H9 (cell line): ENCODE measurements at regions not wholly inside any gene's neighbourhood (a gene's known extent, or its start where the extent isn't known, plus 50 kb on each side); places are given as distances from the start of the nearest gene placed in this dataset.

Experiments used
- DNase-seq: peaks from one replicate; pipeline ENCODE4 v3.0.0-alpha.2; 2017
- H2AFZ ChIP-seq: one replicate; pipeline ENCODE4 v1.6.1; 2013; ENCODE audit warnings: mild to moderate bottlenecking, low read length, control low read depth, moderate library complexity
- H2AK5ac ChIP-seq: 2 replicates; pipeline ENCODE4 v1.6.1; 2013; ENCODE audit warnings: low read length, control low read depth, mixed read lengths; ENCODE audit not compliant: insufficient read length
- H2BK120ac ChIP-seq: one replicate; pipeline ENCODE4 v1.6.1; 2013; ENCODE audit warnings: low read depth, mild to moderate bottlenecking, low read length, control low read depth, inconsistent platforms; ENCODE audit not compliant: poor library complexity, severe bottlenecking
- H2BK12ac ChIP-seq: 2 replicates; pipeline ENCODE4 v1.6.1; 2013; ENCODE audit warnings: low read length, control low read depth, mixed read lengths, low read depth; ENCODE audit not compliant: insufficient read length
- H2BK15ac ChIP-seq: 2 replicates; pipeline ENCODE4 v1.6.1; 2013; ENCODE audit warnings: low read depth, low read length, control low read depth
- H2BK20ac ChIP-seq: one replicate; pipeline ENCODE4 v1.6.1; 2013; ENCODE audit warnings: low read depth, mild to moderate bottlenecking, low read length, control low read depth, inconsistent platforms; ENCODE audit not compliant: poor library complexity, severe bottlenecking
- H2BK5ac ChIP-seq: 2 replicates; pipeline ENCODE4 v1.6.1; 2013; ENCODE audit warnings: low read length, control low read depth, mixed read lengths; ENCODE audit not compliant: insufficient read length
- H3K14ac ChIP-seq: 2 replicates; pipeline ENCODE4 v1.6.1; 2013; ENCODE audit warnings: low read length, control low read depth; ENCODE audit not compliant: insufficient read depth
- H3K18ac ChIP-seq: 2 replicates; pipeline ENCODE4 v1.6.1; 2013; ENCODE audit warnings: low read depth, mild to moderate bottlenecking, mixed read lengths, low read length, control low read depth; ENCODE audit not compliant: insufficient read length
- H3K23ac ChIP-seq: 2 replicates; pipeline ENCODE4 v1.6.1; 2013; ENCODE audit warnings: low read length, control low read depth, mixed read lengths, low read depth; ENCODE audit not compliant: insufficient read length
- H3K23me2 ChIP-seq: 2 replicates; pipeline ENCODE4 v1.6.1; 2013; ENCODE audit warnings: low read depth, mild to moderate bottlenecking, mixed read lengths, low read length, control low read depth; ENCODE audit not compliant: insufficient read length, poor library complexity, severe bottlenecking
- H3K27ac ChIP-seq: 2 replicates; pipeline ENCODE4 v1.5.1; 2013; ENCODE audit warnings: low read length, control low read depth, mixed read lengths, low read depth; ENCODE audit not compliant: insufficient read length
- H3K27me3 ChIP-seq: 2 replicates; pipeline ENCODE4 v1.6.1; 2013; ENCODE audit warnings: low read length, control low read depth, inconsistent platforms; ENCODE audit not compliant: insufficient read depth
- H3K4ac ChIP-seq: 2 replicates; pipeline ENCODE4 v1.6.1; 2013; ENCODE audit warnings: low read depth, mild to moderate bottlenecking, control low read depth, inconsistent platforms, low read length, moderate library complexity
- H3K4me1 ChIP-seq: 2 replicates; pipeline ENCODE4 v1.6.1; 2013; ENCODE audit warnings: low read length, control low read depth, inconsistent platforms; ENCODE audit not compliant: insufficient read depth
- H3K4me2 ChIP-seq: 2 replicates; pipeline ENCODE4 v1.6.1; 2013; ENCODE audit warnings: low read length, control low read depth, mixed read lengths; ENCODE audit not compliant: insufficient read length, insufficient read depth
- H3K56ac ChIP-seq: 2 replicates; pipeline ENCODE4 v1.6.1; 2013; ENCODE audit warnings: low read depth, mild to moderate bottlenecking, mixed read lengths, low read length, control low read depth; ENCODE audit not compliant: insufficient read length
- H3K79me1 ChIP-seq: 2 replicates; pipeline ENCODE4 v1.6.1; 2013; ENCODE audit warnings: low read depth, mild to moderate bottlenecking, moderate library complexity, low read length, control low read depth, inconsistent platforms; ENCODE audit not compliant: insufficient read depth, poor library complexity, severe bottlenecking
- H3K79me2 ChIP-seq: 2 replicates; pipeline ENCODE4 v1.6.1; 2013; ENCODE audit warnings: low read length, control low read depth, inconsistent platforms; ENCODE audit not compliant: insufficient read depth
- H3K9ac ChIP-seq: 2 replicates; pipeline ENCODE4 v1.6.1; 2013; ENCODE audit warnings: low read length, control low read depth, mixed read lengths; ENCODE audit not compliant: insufficient read length; ENCODE audit errors: extremely low read depth
- H3K9me3 ChIP-seq: one replicate; pipeline ENCODE4 v1.6.1; 2013; ENCODE audit warnings: low read depth, low read length, inconsistent platforms; ENCODE audit not compliant: control insufficient read depth
- H3T11ph ChIP-seq: one replicate; pipeline ENCODE4 v1.6.1; 2013; ENCODE audit warnings: mild to moderate bottlenecking, low read length, control low read depth, inconsistent platforms
- H4K20me1 ChIP-seq: one replicate; pipeline ENCODE4 v1.6.1; 2013; ENCODE audit not compliant: control insufficient read depth, insufficient read length, insufficient read depth
- H4K5ac ChIP-seq: 2 replicates; pipeline ENCODE4 v1.6.1; 2013; ENCODE audit warnings: low read depth, mild to moderate bottlenecking, mixed read lengths, low read length, control low read depth; ENCODE audit not compliant: insufficient read length
- H4K8ac ChIP-seq: replicated peaks from 2 replicates; pipeline ENCODE4 v1.6.1; 2013; ENCODE audit warnings: low read length, control low read depth, mixed read lengths, low read depth; ENCODE audit not compliant: insufficient read length
- H4K91ac ChIP-seq: 2 replicates; pipeline ENCODE4 v1.6.1; 2013; ENCODE audit warnings: low read depth, mild to moderate bottlenecking, moderate library complexity, mixed read lengths, low read length, control low read depth; ENCODE audit not compliant: insufficient read length
- H3K27ac Mint-ChIP-seq, 3 experiments: 2 replicates in 2 of 3; 3 replicates in 1 of 3; pipeline ENCODE4 v1.8.0; 2020 to 2021; ENCODE audit warnings: mixed read lengths in 3 of 3, mild to moderate bottlenecking in 1 of 3, moderate library complexity in 1 of 3
- H3K27me3 Mint-ChIP-seq: 2 replicates; pipeline ENCODE4 v1.8.0; 2021; ENCODE audit warnings: low read depth, mild to moderate bottlenecking, moderate library complexity, mixed read lengths
- H3K36me3 Mint-ChIP-seq, 3 experiments: 2 replicates in 2 of 3; 3 replicates in 1 of 3; pipeline ENCODE4 v1.8.0; 2020 to 2021; ENCODE audit warnings: low read depth in 3 of 3, mixed read lengths in 3 of 3; ENCODE audit not compliant: insufficient read depth in 1 of 3
- H3K4me1 Mint-ChIP-seq, 2 experiments: 2 replicates each; pipeline ENCODE4 v1.8.0; 2020; ENCODE audit warnings: mixed read lengths in 2 of 2
- H3K4me3 Mint-ChIP-seq, 2 experiments: 2 replicates in 1 of 2; 3 replicates in 1 of 2; pipeline ENCODE4 v1.8.0; 2020 to 2021; ENCODE audit warnings: mild to moderate bottlenecking in 2 of 2, mixed read lengths in 2 of 2, moderate library complexity in 1 of 2
- H3K9me3 Mint-ChIP-seq, 2 experiments: 2 replicates in 1 of 2; 3 replicates in 1 of 2; pipeline ENCODE4 v1.8.0; 2020; ENCODE audit warnings: mild to moderate bottlenecking in 2 of 2, mixed read lengths in 2 of 2, moderate library complexity in 1 of 2
- CTCF ChIP-seq: fragments of 200-600 bp; sonication (generic); conservative IDR thresholded peaks from 3 replicates; pipeline ENCODE4 v1.8.0; 2021; ENCODE audit warnings: antibody characterized with exemption, mild to moderate bottlenecking
- WGBS: extraction: QIAGEN DNeasy Blood & Tissue Kit; methylation state at CpG from one replicate; pipeline ENCODE4 v1.1.7; 2013; ENCODE audit warnings: missing lambda C conversion rate, low lambda C conversion rate, mixed read lengths; ENCODE audit not compliant: insufficient read length; ENCODE audit errors: extremely low coverage; 5-methylcytosine and 5-hydroxymethylcytosine counted together

GRCh38 chr12:115370650-115371049 lies 686.7 kb upstream of the TBX3 start:
- Histone ChIP-seq H2BK20ac (no peak overlapping the region), H4K20me1 (no peaks in the 10 kb centered on the region), H3T11ph (no peak overlapping the region), H4K8ac (no peak overlapping the region), H2BK5ac (no peak overlapping the region), H4K91ac (no peak overlapping the region), H3K27me3 (no peaks in the 10 kb centered on the region), H2AFZ (no peak overlapping the region), H3K4me2 (no peak overlapping the region), H3K79me1 (no peaks in the 10 kb centered on the region), H3K4me1 (no peaks in the 10 kb centered on the region), H3K4ac (no peak overlapping the region), H3K27ac (no peak overlapping the region), H3K23ac (no peak overlapping the region), H3K23me2 (no peaks in the 10 kb centered on the region), H3K79me2 (no peaks in the 10 kb centered on the region), H3K9me3 (no peaks in the 10 kb centered on the region), H2BK12ac (no peak overlapping the region), H2AK5ac (no peak overlapping the region), H4K5ac (no peak overlapping the region), H3K56ac (no peak overlapping the region), H2BK120ac (no peak overlapping the region), H2BK15ac (no peak overlapping the region), H3K14ac (no peak overlapping the region), H3K9ac (no peak overlapping the region), H3K18ac (no peak overlapping the region)
- no CpG with 5 or more reads among the region's 6 CpGs for WGBS
- H3K27me3 Mint-ChIP-seq: peaks cover 5% of the 10 kb centered on the region; the same call in 1 of the 2 replicates
- H3K27ac Mint-ChIP-seq: no peak overlapping the region
- no peak for TF ChIP-seq CTCF
- no peak for DNase-seq
- H3K36me3 Mint-ChIP-seq: peaks cover 5 to 16% (median 8%) of the 10 kb centered on the region in 3 experiments; a peak in 3 of 7 replicates
- no peak overlapping the region for H3K4me3 Mint-ChIP-seq
- peaks cover 5 to 10% of the 10 kb centered on the region in 2 experiments for H3K4me1 Mint-ChIP-seq
- H3K9me3 Mint-ChIP-seq: peaks cover 18 to 21% of the 10 kb centered on the region in 2 experiments
